Retinal pigment epithelial cell (primary cell): ENCODE measurements at regions not wholly inside any gene's neighbourhood (a gene's known extent, or its start where the extent isn't known, plus 50 kb on each side); places are given as distances from the start of the nearest gene placed in this dataset.
"Not testable (repeated sequence)": the region's sequence is repeated elsewhere in the genome, so short reads cannot be mapped to it uniquely, and the experiment has no call there.

Experiments used
- DNase-seq: peaks from one replicate; pipeline ENCODE4 v3.0.0-alpha.2; 2010; ENCODE audit warnings: low read depth
- H3K4me3 ChIP-seq: 2 replicates; pipeline ENCODE4 v1.5.1; 2011; ENCODE audit warnings: mild to moderate bottlenecking, low read length, control low read depth, moderate library complexity
- CTCF ChIP-seq: conservative IDR thresholded peaks from 2 replicates; pipeline ENCODE4 v1.5.1; 2011; ENCODE audit warnings: low read depth, low read length, control low read depth, inconsistent platforms

- not testable (repeated sequence) for H3K4me3 ChIP-seq, DNase-seq
Observed at GRCh38 chr15:88965097-88965496, 51.9 kb upstream of the MFGE8 start.

GRCh38 chr15:88970232-88970631 is 57.1 kb upstream of the MFGE8 start:
- H3K4me3 ChIP-seq = no peak overlapping the region
- no peak for TF ChIP-seq CTCF
- DNase-seq = no peak

GRCh38 chr15:88974392-88974791 is 61.2 kb upstream of the MFGE8 start:
- DNase-seq = no peak
- no peak for TF ChIP-seq CTCF
- H3K4me3 ChIP-seq = no peak overlapping the region

- no peak for TF ChIP-seq CTCF
- no peak for DNase-seq
- no peak overlapping the region for H3K4me3 ChIP-seq
Observed at GRCh38 chr15:88975891-88976290, 62.7 kb upstream of the MFGE8 start.

GRCh38 chr15:88976656-88977055 is 63.5 kb upstream of the MFGE8 start:
- no peak for DNase-seq
- TF ChIP-seq CTCF = no peak
- H3K4me3 ChIP-seq = no peak overlapping the region

DNA sequence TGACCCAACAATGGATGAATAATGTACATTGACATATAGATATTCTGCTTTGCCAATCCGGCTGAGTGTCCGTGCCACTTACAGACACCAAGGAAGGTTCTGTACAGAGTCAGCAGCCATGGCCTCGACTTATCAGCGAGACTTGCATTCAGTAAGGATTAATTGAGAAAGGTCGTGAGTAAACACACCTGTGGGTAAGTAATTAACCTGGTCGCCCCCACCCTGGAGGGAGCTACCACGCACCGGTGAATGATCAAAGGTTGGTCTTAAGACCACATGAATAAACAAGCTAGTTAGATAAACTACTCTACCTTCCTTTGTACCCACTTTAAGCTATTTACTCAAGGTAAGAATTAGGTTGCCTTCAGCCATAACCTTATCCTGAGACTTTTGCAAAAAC is 66.5 kb upstream of the MFGE8 start:
- no peak for DNase-seq
- H3K4me3 ChIP-seq = no peak overlapping the region
- no peak for TF ChIP-seq CTCF

- DNase-seq = no peak
- H3K4me3 ChIP-seq = no peak overlapping the region
- no peak for TF ChIP-seq CTCF
Observed at GRCh38 chr15:88980498-88980897, 67.3 kb upstream of the MFGE8 start.
